MM.1S (cell line): ENCODE measurements at regions not wholly inside any gene's neighbourhood (a gene's known extent, or its start where the extent isn't known, plus 50 kb on each side); places are given as distances from the start of the nearest gene placed in this dataset.

ENCODE experiments used
- CTCF ChIP-seq: fragments of 300-600 bp; sonication (generic); IDR thresholded peaks from 2 replicates; pipeline ENCODE4 v1.5.1; 2016; ENCODE audit warnings: antibody characterized with exemption, low read length, mixed read lengths
- EZH2phosphoT487 ChIP-seq: fragments of 300-600 bp; sonication (generic); IDR thresholded peaks from 2 replicates; pipeline ENCODE4 v1.6.1; 2018; ENCODE audit warnings: antibody characterized with exemption, low read length

- no peak for TF ChIP-seq CTCF
- TF ChIP-seq EZH2phosphoT487, result no peak
These were observed 494.0 kb downstream of the LIG4 start for GRCh38 chr13:107721125-107721869.
